ENCODE measurements at regions not wholly inside any gene's neighbourhood (a gene's known extent, or its start where the extent isn't known, plus 50 kb on each side); places are given as distances from the start of the nearest gene placed in this dataset.
A peak's percentile ranks its signal among the peaks of the same experiment; 100 is the strongest.

- Histone ChIP-seq H3K36me3 (ENCODE audit: insufficient read depth, low read length) (no peaks in the 10 kb centered on the region), H3K4me3 (no peak overlapping the region), H3K9me3 (ENCODE audit: low read depth, low read length) (no peaks in the 10 kb centered on the region), H3K9ac (ENCODE audit: insufficient read length) (no peak overlapping the region), H3K27ac (no peak overlapping the region)
- DNase-seq (ENCODE audit: low read depth, low spot score), result no peak
- TF ChIP-seq EZH2 (IDR thresholded peaks at IDR 0.05) (no peak), FOXP2 (optimal IDR thresholded peaks at IDR 0.05; ENCODE audit: control extremely low read depth, extremely low read length, insufficient read depth) (no peak), POLR2AphosphoS5 (IDR thresholded peaks at IDR 0.05; ENCODE audit: borderline replicate concordance, low read depth, low read length) (no peak)
Observed at GRCh38 chr5:17067657-17068392, 131.7 kb upstream of the MYO10 start.

GRCh38 chr5:17069995-17070511 is 134.0 kb upstream of the MYO10 start:
- no peak overlapping the region for H3K9ac ChIP-seq (ENCODE audit: insufficient read length)
- DNase-seq (ENCODE audit: low read depth, low spot score), result no peak
- H3K27ac ChIP-seq, result no peak overlapping the region
- no peak for TF ChIP-seq FOXP2 (optimal IDR thresholded peaks at IDR 0.05; ENCODE audit: control extremely low read depth, extremely low read length, insufficient read depth)
- TF ChIP-seq POLR2AphosphoS5 (IDR thresholded peaks at IDR 0.05; ENCODE audit: borderline replicate concordance, low read depth, low read length), result no peak
- no peak for TF ChIP-seq EZH2 (IDR thresholded peaks at IDR 0.05)
- no peaks in the 10 kb centered on the region for H3K9me3 ChIP-seq (ENCODE audit: low read depth, low read length)
- H3K36me3 ChIP-seq (ENCODE audit: insufficient read depth, low read length), result no peaks in the 10 kb centered on the region
- no peak overlapping the region for H3K4me3 ChIP-seq

GRCh38 chr5:17070647-17071046 is 134.6 kb upstream of the MYO10 start:
- no peak overlapping the region for H3K4me3 ChIP-seq
- DNase-seq (ENCODE audit: low read depth, low spot score), result no peak
- no peak overlapping the region for H3K27ac ChIP-seq
- H3K36me3 ChIP-seq (ENCODE audit: insufficient read depth, low read length), result no peaks in the 10 kb centered on the region
- H3K9ac ChIP-seq (ENCODE audit: insufficient read length), result no peak overlapping the region
- TF ChIP-seq EZH2 (IDR thresholded peaks at IDR 0.05), result no peak
- no peak for TF ChIP-seq POLR2AphosphoS5 (IDR thresholded peaks at IDR 0.05; ENCODE audit: borderline replicate concordance, low read depth, low read length)
- TF ChIP-seq FOXP2 (optimal IDR thresholded peaks at IDR 0.05; ENCODE audit: control extremely low read depth, extremely low read length, insufficient read depth), result no peak
- no peaks in the 10 kb centered on the region for H3K9me3 ChIP-seq (ENCODE audit: low read depth, low read length)

- Histone ChIP-seq H3K36me3 (ENCODE audit: insufficient read depth, low read length) (no peaks in the 10 kb centered on the region), H3K4me3 (no peak overlapping the region), H3K27ac (peak overlapping the region; percentile 69; the same call in 1 of the 2 replicates), H3K9me3 (ENCODE audit: low read depth, low read length) (no peaks in the 10 kb centered on the region), H3K9ac (ENCODE audit: insufficient read length) (no peak overlapping the region)
- DNase-seq (ENCODE audit: low read depth, low spot score), result no peak
- no peak for TF ChIP-seq FOXP2 (optimal IDR thresholded peaks at IDR 0.05; ENCODE audit: control extremely low read depth, extremely low read length, insufficient read depth)
- TF ChIP-seq EZH2 (IDR thresholded peaks at IDR 0.05), result no peak
- no peak for TF ChIP-seq POLR2AphosphoS5 (IDR thresholded peaks at IDR 0.05; ENCODE audit: borderline replicate concordance, low read depth, low read length)
Observed at GRCh38 chr5:17075236-17075635, 139.1 kb upstream of the MYO10 start.

- Histone ChIP-seq H3K9me3 (ENCODE audit: low read depth, low read length) (no peaks in the 10 kb centered on the region), H3K36me3 (ENCODE audit: insufficient read depth, low read length) (no peaks in the 10 kb centered on the region), H3K27ac (no peak overlapping the region), H3K4me3 (no peak overlapping the region), H3K9ac (ENCODE audit: insufficient read length) (no peak overlapping the region)
- no peak for DNase-seq (ENCODE audit: low read depth, low spot score)
- TF ChIP-seq FOXP2 (optimal IDR thresholded peaks at IDR 0.05; ENCODE audit: control extremely low read depth, extremely low read length, insufficient read depth) (no peak), POLR2AphosphoS5 (IDR thresholded peaks at IDR 0.05; ENCODE audit: borderline replicate concordance, low read depth, low read length) (no peak), EZH2 (IDR thresholded peaks at IDR 0.05) (no peak)
Observed at GRCh38 chr5:17076272-17076671, 140.2 kb upstream of the MYO10 start.

- H3K9me3 ChIP-seq (ENCODE audit: low read depth, low read length), result no peaks in the 10 kb centered on the region
- no peak for DNase-seq (ENCODE audit: low read depth, low spot score)
- no peak overlapping the region for H3K9ac ChIP-seq (ENCODE audit: insufficient read length)
- H3K27ac ChIP-seq, result peak overlapping the region; percentile 86
- H3K4me3 ChIP-seq, result peak overlapping the region; percentile 31; the same call in 1 of the 2 replicates
- no peaks in the 10 kb centered on the region for H3K36me3 ChIP-seq (ENCODE audit: insufficient read depth, low read length)
- TF ChIP-seq POLR2AphosphoS5 (IDR thresholded peaks at IDR 0.05; ENCODE audit: borderline replicate concordance, low read depth, low read length) (no peak; the same call in 1 of the 2 replicates), FOXP2 (optimal IDR thresholded peaks at IDR 0.05; ENCODE audit: control extremely low read depth, extremely low read length, insufficient read depth) (no peak), EZH2 (IDR thresholded peaks at IDR 0.05) (no peak)
Observed at GRCh38 chr5:17077440-17078233, 139.8 kb upstream of the BASP1 start.

GRCh38 chr5:17079562-17079961 is 137.9 kb upstream of the BASP1 start:
- Histone ChIP-seq H3K36me3 (ENCODE audit: insufficient read depth, low read length) (no peaks in the 10 kb centered on the region), H3K27ac (no peak overlapping the region), H3K9ac (ENCODE audit: insufficient read length) (no peak overlapping the region), H3K9me3 (ENCODE audit: low read depth, low read length) (no peaks in the 10 kb centered on the region), H3K4me3 (no peak overlapping the region)
- DNase-seq (ENCODE audit: low read depth, low spot score), result no peak
- TF ChIP-seq EZH2 (IDR thresholded peaks at IDR 0.05) (no peak), POLR2AphosphoS5 (IDR thresholded peaks at IDR 0.05; ENCODE audit: borderline replicate concordance, low read depth, low read length) (no peak), FOXP2 (optimal IDR thresholded peaks at IDR 0.05; ENCODE audit: control extremely low read depth, extremely low read length, insufficient read depth) (no peak)

- H3K9me3 ChIP-seq (ENCODE audit: low read depth, low read length), result no peaks in the 10 kb centered on the region
- DNase-seq (ENCODE audit: low read depth, low spot score), result no peak
- no peak for TF ChIP-seq FOXP2 (optimal IDR thresholded peaks at IDR 0.05; ENCODE audit: control extremely low read depth, extremely low read length, insufficient read depth)
- TF ChIP-seq POLR2AphosphoS5 (IDR thresholded peaks at IDR 0.05; ENCODE audit: borderline replicate concordance, low read depth, low read length), result no peak
- no peak for TF ChIP-seq EZH2 (IDR thresholded peaks at IDR 0.05)
- no peak overlapping the region for H3K9ac ChIP-seq (ENCODE audit: insufficient read length)
- H3K4me3 ChIP-seq, result no peak overlapping the region
- H3K36me3 ChIP-seq (ENCODE audit: insufficient read depth, low read length), result no peaks in the 10 kb centered on the region
- no peak overlapping the region for H3K27ac ChIP-seq
Observed at GRCh38 chr5:17080361-17080760, 137.1 kb upstream of the BASP1 start.
